Osteoblast (primary cell): ENCODE measurements at regions not wholly inside any gene's neighbourhood (a gene's known extent, or its start where the extent isn't known, plus 50 kb on each side); places are given as distances from the start of the nearest gene placed in this dataset.

ENCODE experiments used
- DNase-seq: peaks from one replicate; pipeline ENCODE4 v3.0.0; 2011; ENCODE audit warnings: low spot score, mixed read lengths; ENCODE audit not compliant: insufficient read length; ENCODE audit errors: missing footprints
- H2AFZ ChIP-seq: 2 replicates; pipeline ENCODE4 v1.6.0; 2011; ENCODE audit warnings: mild to moderate bottlenecking, low read length
- H3K27ac ChIP-seq: 2 replicates; pipeline ENCODE4 v1.5.1; 2011; ENCODE audit warnings: mild to moderate bottlenecking, low read depth, low read length, moderate library complexity
- H3K27me3 ChIP-seq: 2 replicates; pipeline ENCODE4 v1.6.0; 2012; ENCODE audit warnings: mild to moderate bottlenecking, control low read depth, inconsistent platforms, low read length, moderate library complexity; ENCODE audit not compliant: insufficient read depth
- H3K36me3 ChIP-seq: 2 replicates; pipeline ENCODE4 v1.5.1; 2011; ENCODE audit warnings: mild to moderate bottlenecking, low read length, control low read depth, moderate library complexity; ENCODE audit not compliant: insufficient read depth
- H3K4me1 ChIP-seq: 2 replicates; pipeline ENCODE4 v1.5.1; 2011; ENCODE audit warnings: mild to moderate bottlenecking, low read length, control low read depth, moderate library complexity; ENCODE audit not compliant: insufficient read depth
- H3K4me2 ChIP-seq: 2 replicates; pipeline ENCODE4 v1.6.0; 2011; ENCODE audit warnings: mild to moderate bottlenecking, low read length; ENCODE audit not compliant: insufficient read depth
- H3K4me3 ChIP-seq: fragments of 200-600 bp; sonication (generic); 3 replicates; pipeline ENCODE4 v1.5.1; 2012; ENCODE audit warnings: mild to moderate bottlenecking, low read length, inconsistent platforms; ENCODE audit not compliant: insufficient read depth
- H3K79me2 ChIP-seq: 2 replicates; pipeline ENCODE4 v1.6.0; 2012; ENCODE audit warnings: mild to moderate bottlenecking, low read length, control low read depth, inconsistent platforms; ENCODE audit not compliant: insufficient read depth
- H3K9me3 ChIP-seq: 2 replicates; pipeline ENCODE4 v1.5.1; 2011; ENCODE audit warnings: low read depth, low read length, control low read depth
- H4K20me1 ChIP-seq: 2 replicates; pipeline ENCODE4 v1.6.0; 2012; ENCODE audit warnings: mild to moderate bottlenecking, low read length, control low read depth; ENCODE audit not compliant: insufficient read depth
- CTCF ChIP-seq: IDR thresholded peaks from 2 replicates; pipeline ENCODE4 v1.5.1; 2011; ENCODE audit warnings: mild to moderate bottlenecking, low read depth, low read length, moderate library complexity; ENCODE audit errors: extremely low read depth

- Histone ChIP-seq H3K4me1 (no peaks in the 10 kb centered on the region), H4K20me1 (no peaks in the 10 kb centered on the region), H3K4me2 (no peak overlapping the region), H2AFZ (no peak overlapping the region), H3K79me2 (no peaks in the 10 kb centered on the region), H3K4me3 (no peak overlapping the region), H3K9me3 (peaks cover 2% of the 10 kb centered on the region), H3K27ac (no peak overlapping the region), H3K27me3 (no peaks in the 10 kb centered on the region), H3K36me3 (no peaks in the 10 kb centered on the region)
- TF ChIP-seq CTCF = no peak
- no peak for DNase-seq
Measured at GRCh38 chr20:60490217-60491050, 532.2 kb downstream of the CDH26 start.

GRCh38 chr20:60491051-60491581, 532.9 kb downstream of the CDH26 start:
- no peak for DNase-seq
- H3K36me3 ChIP-seq = no peaks in the 10 kb centered on the region
- no peak overlapping the region for H3K27ac ChIP-seq
- H2AFZ ChIP-seq = no peak overlapping the region
- no peaks in the 10 kb centered on the region for H3K27me3 ChIP-seq
- no peak overlapping the region for H3K4me3 ChIP-seq
- no peaks in the 10 kb centered on the region for H3K79me2 ChIP-seq
- H3K4me2 ChIP-seq = no peak overlapping the region
- no peaks in the 10 kb centered on the region for H4K20me1 ChIP-seq
- no peak for TF ChIP-seq CTCF
- peaks cover 2% of the 10 kb centered on the region for H3K9me3 ChIP-seq
- no peaks in the 10 kb centered on the region for H3K4me1 ChIP-seq

- H3K4me1 ChIP-seq = no peaks in the 10 kb centered on the region
- no peak for DNase-seq
- no peaks in the 10 kb centered on the region for H4K20me1 ChIP-seq
- H3K4me2 ChIP-seq = no peak overlapping the region
- TF ChIP-seq CTCF = no peak
- H3K4me3 ChIP-seq = no peak overlapping the region
- H3K27me3 ChIP-seq = no peaks in the 10 kb centered on the region
- H2AFZ ChIP-seq = no peak overlapping the region
- no peaks in the 10 kb centered on the region for H3K79me2 ChIP-seq
- no peaks in the 10 kb centered on the region for H3K9me3 ChIP-seq
- no peak overlapping the region for H3K27ac ChIP-seq
- no peaks in the 10 kb centered on the region for H3K36me3 ChIP-seq
Measured at GRCh38 chr20:60494476-60494875, 536.3 kb downstream of the CDH26 start.

- no peaks in the 10 kb centered on the region for H3K36me3 ChIP-seq
- H2AFZ ChIP-seq = no peak overlapping the region
- DNase-seq = no peak
- H3K4me1 ChIP-seq = no peaks in the 10 kb centered on the region
- no peak overlapping the region for H3K4me3 ChIP-seq
- H3K27me3 ChIP-seq = no peaks in the 10 kb centered on the region
- TF ChIP-seq CTCF = no peak
- H3K9me3 ChIP-seq = no peaks in the 10 kb centered on the region
- no peak overlapping the region for H3K4me2 ChIP-seq
- H3K27ac ChIP-seq = no peak overlapping the region
- H4K20me1 ChIP-seq = no peaks in the 10 kb centered on the region
- H3K79me2 ChIP-seq = no peaks in the 10 kb centered on the region
Measured at GRCh38 chr20:60497298-60498035, 539.2 kb downstream of the CDH26 start.
